HFF-Myc (cell line): ENCODE measurements at regions not wholly inside any gene's neighbourhood (a gene's known extent, or its start where the extent isn't known, plus 50 kb on each side); places are given as distances from the start of the nearest gene placed in this dataset.

Experiments used
- DNase-seq: peaks from one replicate; pipeline ENCODE4 v3.0.0-alpha.2; 2011; ENCODE audit warnings: low read depth; ENCODE audit errors: extremely low read depth
- H3K4me3 ChIP-seq: replicated peaks from 2 replicates; pipeline ENCODE4 v1.5.1; 2011; ENCODE audit warnings: low read depth, mild to moderate bottlenecking, control low read depth, low read length
- TF ChIP-seq, protein P1 (sequence below): IDR thresholded peaks from 2 replicates; pipeline ENCODE4 v1.5.1; 2012; ENCODE audit warnings: mild to moderate bottlenecking, low read depth, low read length, control low read depth; ENCODE audit errors: missing control alignments

DNA sequence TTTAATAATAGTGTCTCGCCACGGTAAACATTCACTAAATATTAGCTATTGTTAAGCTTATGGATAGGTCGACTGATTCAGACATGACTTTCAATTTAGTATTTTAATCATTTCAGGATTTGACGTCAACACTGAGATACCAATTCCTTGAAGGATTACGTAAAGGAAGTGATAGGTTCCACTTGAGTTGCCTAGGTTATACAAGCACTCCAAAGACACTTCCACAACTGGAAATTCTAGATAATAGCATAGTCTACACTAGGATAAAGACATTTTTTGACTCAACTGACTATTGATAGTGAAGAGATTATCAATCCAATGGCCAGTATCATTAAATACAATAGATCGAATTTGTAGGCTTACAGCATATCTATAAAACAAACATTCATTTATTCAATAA, 63.9 kb upstream of the NHSL1 start:
- DNase-seq = no peak
- TF ChIP-seq, protein P1, sequence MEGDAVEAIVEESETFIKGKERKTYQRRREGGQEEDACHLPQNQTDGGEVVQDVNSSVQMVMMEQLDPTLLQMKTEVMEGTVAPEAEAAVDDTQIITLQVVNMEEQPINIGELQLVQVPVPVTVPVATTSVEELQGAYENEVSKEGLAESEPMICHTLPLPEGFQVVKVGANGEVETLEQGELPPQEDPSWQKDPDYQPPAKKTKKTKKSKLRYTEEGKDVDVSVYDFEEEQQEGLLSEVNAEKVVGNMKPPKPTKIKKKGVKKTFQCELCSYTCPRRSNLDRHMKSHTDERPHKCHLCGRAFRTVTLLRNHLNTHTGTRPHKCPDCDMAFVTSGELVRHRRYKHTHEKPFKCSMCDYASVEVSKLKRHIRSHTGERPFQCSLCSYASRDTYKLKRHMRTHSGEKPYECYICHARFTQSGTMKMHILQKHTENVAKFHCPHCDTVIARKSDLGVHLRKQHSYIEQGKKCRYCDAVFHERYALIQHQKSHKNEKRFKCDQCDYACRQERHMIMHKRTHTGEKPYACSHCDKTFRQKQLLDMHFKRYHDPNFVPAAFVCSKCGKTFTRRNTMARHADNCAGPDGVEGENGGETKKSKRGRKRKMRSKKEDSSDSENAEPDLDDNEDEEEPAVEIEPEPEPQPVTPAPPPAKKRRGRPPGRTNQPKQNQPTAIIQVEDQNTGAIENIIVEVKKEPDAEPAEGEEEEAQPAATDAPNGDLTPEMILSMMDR = no peak
- no peak overlapping the region for H3K4me3 ChIP-seq

DNA sequence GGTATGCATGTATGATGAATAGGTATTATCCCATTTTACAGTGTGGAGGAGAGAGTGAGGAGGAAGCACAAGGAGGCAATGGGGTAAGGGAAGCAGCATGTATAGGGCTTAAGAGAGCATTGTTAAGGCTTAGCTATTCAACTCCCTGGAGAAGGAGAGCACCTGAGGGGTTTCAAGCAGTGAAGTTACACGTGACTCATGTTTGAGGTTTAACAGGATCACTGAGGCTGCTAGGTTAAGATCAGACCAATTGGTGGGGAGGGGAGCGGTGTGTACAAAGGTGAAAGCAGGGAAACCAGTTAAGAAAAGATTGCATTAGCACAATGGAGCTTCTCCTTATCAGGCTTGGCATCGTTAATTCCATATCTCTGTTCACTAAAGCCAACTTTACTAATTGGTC, 64.4 kb upstream of the NHSL1 start:
- TF ChIP-seq, protein P1 = no peak
- H3K4me3 ChIP-seq = no peak overlapping the region
- no peak for DNase-seq

DNA sequence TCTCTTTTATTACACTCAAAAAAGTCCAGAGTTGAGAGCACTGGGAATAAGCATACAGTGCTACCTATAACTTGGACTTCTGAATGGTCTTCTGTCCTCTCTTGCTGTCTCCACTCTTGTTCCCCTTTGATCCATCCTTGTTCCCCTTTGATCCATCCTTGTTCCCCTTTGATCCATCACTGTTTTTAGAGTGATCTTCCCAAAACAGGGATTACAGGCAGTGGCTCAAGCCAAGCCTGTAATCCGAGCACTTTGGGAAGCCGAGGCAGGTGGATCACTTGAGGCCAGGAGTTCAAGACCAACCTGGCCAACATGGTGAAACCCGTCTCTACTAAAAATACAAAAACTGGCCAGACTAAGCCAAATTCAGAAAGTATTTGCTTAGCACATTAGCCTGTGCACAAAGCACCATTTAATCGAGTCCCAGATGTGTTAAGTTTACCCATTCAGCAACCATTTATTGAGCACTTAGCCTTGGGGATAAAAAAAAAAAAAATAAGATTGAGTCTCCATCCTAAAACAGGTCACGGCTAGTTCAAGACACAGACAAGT, 65.0 kb upstream of the NHSL1 start:
- TF ChIP-seq, protein P1 = no peak
- DNase-seq = no peak
- no peak overlapping the region for H3K4me3 ChIP-seq

DNA sequence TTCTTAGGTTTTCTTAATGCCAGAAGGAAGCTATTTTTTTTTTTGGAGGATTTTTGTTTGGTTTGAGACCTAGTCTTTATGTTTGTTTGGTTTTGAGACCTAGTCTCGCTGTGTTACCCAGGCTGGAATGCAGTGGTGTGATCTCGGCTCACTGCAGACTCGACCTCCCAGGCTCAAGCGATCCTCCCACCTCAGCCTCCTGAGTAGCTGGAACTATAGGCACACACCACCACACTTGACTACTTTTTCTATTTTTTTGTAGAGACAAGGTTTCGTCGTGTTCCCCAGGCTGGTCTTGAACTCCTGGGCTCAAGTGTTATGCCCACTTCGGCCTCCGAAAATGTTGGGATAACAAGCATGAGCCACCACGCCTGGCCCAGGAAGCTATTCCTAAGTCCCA, 67.8 kb upstream of the NHSL1 start:
- no peak for DNase-seq
- no peak overlapping the region for H3K4me3 ChIP-seq
- TF ChIP-seq, protein P1 = no peak

DNA sequence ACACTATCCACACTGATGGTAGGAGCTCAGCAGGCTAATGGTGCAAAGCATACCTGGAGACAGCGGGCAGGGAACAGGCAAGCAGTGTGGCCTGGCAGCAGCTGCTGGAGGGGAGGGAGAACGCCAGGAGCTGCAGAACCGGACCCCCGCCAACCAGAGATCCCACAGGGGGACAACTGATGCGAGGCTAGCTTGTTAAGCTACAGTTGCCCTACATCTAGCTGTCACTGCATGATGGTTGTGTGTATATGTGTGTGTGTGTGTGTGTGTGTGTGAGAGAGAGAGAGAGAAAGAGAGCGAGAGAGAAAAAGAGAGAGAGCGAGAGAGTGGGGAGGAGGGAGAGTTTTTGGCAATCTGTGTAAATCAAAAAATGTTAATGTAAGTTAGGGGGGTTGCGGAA, 69.7 kb upstream of the NHSL1 start:
- TF ChIP-seq, protein P1 = no peak
- DNase-seq = no peak
- no peak overlapping the region for H3K4me3 ChIP-seq

DNA sequence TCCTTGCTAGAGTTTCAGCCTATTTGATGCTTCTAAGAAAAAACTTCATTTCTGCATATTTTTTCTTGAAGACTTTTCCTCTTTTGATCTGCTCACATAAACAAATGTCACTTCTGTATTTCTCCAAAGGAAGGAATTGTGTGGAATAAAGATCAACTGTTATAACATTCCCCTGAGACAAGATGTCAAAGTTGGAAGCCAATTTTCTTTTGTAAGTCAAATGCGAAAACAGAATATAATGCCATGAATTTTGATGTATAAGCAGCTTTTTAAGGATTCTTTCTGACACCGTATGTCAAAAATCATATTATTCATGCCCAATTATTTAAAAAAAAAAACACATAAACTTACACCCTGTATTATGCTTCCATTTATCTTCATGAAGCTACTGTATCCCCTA, 70.3 kb upstream of the NHSL1 start:
- H3K4me3 ChIP-seq = no peak overlapping the region
- TF ChIP-seq, protein P1 = no peak
- DNase-seq = no peak
